ENCODE measurements at regions not wholly inside any gene's neighbourhood (a gene's known extent, or its start where the extent isn't known, plus 50 kb on each side); places are given as distances from the start of the nearest gene placed in this dataset.

GRCh38 chr12:65681226-65681625 lies 143.1 kb upstream of the HMGA2 start:
- TF ChIP-seq CTCF (IDR thresholded peaks at IDR 0.05; ENCODE audit: insufficient read depth, low read depth, low read length) (no peak), EZH2 (IDR thresholded peaks at IDR 0.05; ENCODE audit: insufficient read depth, low read length) (no peak)

Data from astrocyte (in vitro differentiated cells and primary cell).